HepG2 (cell line): ENCODE measurements at regions not wholly inside any gene's neighbourhood (a gene's known extent, or its start where the extent isn't known, plus 50 kb on each side); places are given as distances from the start of the nearest gene placed in this dataset.

Experiments
- KDM1A ChIP-seq: IDR thresholded peaks from 2 replicates; pipeline ENCODE4 v1.6.1; 2016; ENCODE audit warnings: missing compliant biosample characterization
- NR2F1 ChIP-seq, 2 experiments: fragments of 450-650 bp in 1 of 2; formaldehyde crosslinking in 1 of 2; IDR thresholded peaks; 2 replicates each; pipeline versions ENCODE4 v1.5.0 to v1.6.1; 2016 to 2020; ENCODE audit warnings: mild to moderate bottlenecking in 1 of 2, missing compliant biosample characterization in 1 of 2, missing genetic modification reagents in 1 of 2, moderate library complexity in 1 of 2
- RBAK ChIP-seq: sonication (generic); formaldehyde crosslinking; IDR thresholded peaks from 2 replicates; pipeline ENCODE4 v1.5.1; 2020; ENCODE audit warnings: mild to moderate bottlenecking, missing genetic modification reagents
- ZFP90 ChIP-seq: sonication (generic); formaldehyde crosslinking; IDR thresholded peaks from 2 replicates; pipeline ENCODE4 v1.8.0; 2022; ENCODE audit warnings: missing genetic modification reagents, mild to moderate bottlenecking, inconsistent platforms, borderline replicate concordance
- ZNF382 ChIP-seq: sonication (generic); formaldehyde crosslinking; IDR thresholded peaks from 2 replicates; pipeline ENCODE4 v1.5.0; 2020; ENCODE audit warnings: missing genetic modification reagents, mild to moderate bottlenecking, borderline replicate concordance
- ZNF547 ChIP-seq: sonication (generic); formaldehyde crosslinking; IDR thresholded peaks from 2 replicates; pipeline ENCODE4 v1.5.1; 2020; ENCODE audit warnings: mild to moderate bottlenecking, missing genetic modification reagents
- ZNF572 ChIP-seq: sonication (generic); formaldehyde crosslinking; IDR thresholded peaks from 2 replicates; pipeline ENCODE4 v1.5.1; 2020; ENCODE audit warnings: mild to moderate bottlenecking, missing genetic modification reagents
- ZNF720 ChIP-seq: sonication (generic); formaldehyde crosslinking; IDR thresholded peaks from 2 replicates; pipeline ENCODE4 v1.4.0; 2020; ENCODE audit warnings: missing genetic modification reagents
- ZNF746 ChIP-seq: sonication (generic); formaldehyde crosslinking; IDR thresholded peaks from 2 replicates; pipeline ENCODE4 v1.8.0; 2022; ENCODE audit warnings: mild to moderate bottlenecking, missing genetic modification reagents
- ZSCAN21 ChIP-seq: sonication (generic); formaldehyde crosslinking; IDR thresholded peaks from 2 replicates; pipeline ENCODE4 v1.8.0; 2022; ENCODE audit warnings: mild to moderate bottlenecking, missing genetic modification reagents, moderate library complexity, borderline replicate concordance
- TF ChIP-seq, protein P1 (sequence below): sonication (generic); formaldehyde crosslinking; IDR thresholded peaks from 2 replicates; pipeline ENCODE4 v1.4.0; 2020; ENCODE audit warnings: mild to moderate bottlenecking, missing genetic modification reagents
- TF ChIP-seq, protein P2 (sequence below): sonication (generic); formaldehyde crosslinking; IDR thresholded peaks from 2 replicates; pipeline ENCODE4 v1.4.0; 2020; ENCODE audit warnings: missing genetic modification reagents
- TF ChIP-seq, protein P3 (sequence below): IDR thresholded peaks from 2 replicates; pipeline ENCODE4 v1.6.1; 2012; ENCODE audit warnings: inconsistent platforms
- TF ChIP-seq, protein P4 (sequence below): sonication (generic); formaldehyde crosslinking; IDR thresholded peaks from 2 replicates; pipeline ENCODE4 v1.5.0; 2020; ENCODE audit warnings: mild to moderate bottlenecking, missing genetic modification reagents, moderate library complexity
- TF ChIP-seq, protein P5 (sequence below): sonication (generic); formaldehyde crosslinking; conservative IDR thresholded peaks from 2 replicates; pipeline ENCODE4 v1.4.0; 2020; ENCODE audit warnings: missing genetic modification reagents
- TF ChIP-seq, protein P6 (sequence below), 2 experiments: sonication (generic) in 1 of 2; formaldehyde crosslinking in 1 of 2; IDR thresholded peaks; 2 replicates each; pipeline versions ENCODE4 v1.6.1 to v1.9.0; 2014 to 2022; ENCODE audit warnings: antibody characterized with exemption in 1 of 2, borderline replicate concordance in 1 of 2, inconsistent platforms in 1 of 2, low read depth in 1 of 2, missing genetic modification reagents in 1 of 2

DNA sequence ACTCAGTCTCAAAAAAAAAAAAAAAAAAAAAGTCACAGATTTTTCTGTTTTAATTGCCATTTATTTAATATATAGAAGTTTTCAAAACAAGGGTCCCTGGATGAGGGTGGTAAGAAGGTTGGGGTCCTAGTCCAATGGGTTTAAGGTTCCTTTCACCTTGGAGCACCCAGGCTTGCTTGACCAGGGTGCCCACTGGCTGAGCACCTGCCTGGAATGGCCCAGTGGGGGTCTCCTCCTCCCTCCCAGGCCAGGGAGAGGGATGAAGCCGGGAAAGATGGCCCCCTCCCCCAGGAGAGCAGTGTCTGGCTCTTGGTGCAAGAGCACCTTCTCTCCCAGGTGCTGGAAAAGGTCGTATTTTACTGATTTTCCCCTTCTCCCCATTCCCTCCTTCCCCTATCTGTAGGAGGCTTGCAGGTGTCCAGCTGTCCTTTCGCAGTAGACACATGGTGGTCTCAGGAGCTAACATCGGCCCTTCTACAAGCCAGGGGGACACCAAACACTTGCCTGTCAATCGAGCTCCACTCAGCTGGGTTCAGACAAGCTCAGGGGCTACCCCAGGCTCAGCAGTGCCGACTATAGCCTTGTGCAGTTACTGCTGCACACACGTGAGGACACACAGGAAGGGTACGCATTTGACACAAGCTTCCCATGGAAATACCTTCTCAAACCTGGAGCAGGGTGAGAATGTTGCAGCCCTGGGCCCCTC lies 112.3 kb upstream of the KLF13 start (continued):
- TF ChIP-seq, protein P1, sequence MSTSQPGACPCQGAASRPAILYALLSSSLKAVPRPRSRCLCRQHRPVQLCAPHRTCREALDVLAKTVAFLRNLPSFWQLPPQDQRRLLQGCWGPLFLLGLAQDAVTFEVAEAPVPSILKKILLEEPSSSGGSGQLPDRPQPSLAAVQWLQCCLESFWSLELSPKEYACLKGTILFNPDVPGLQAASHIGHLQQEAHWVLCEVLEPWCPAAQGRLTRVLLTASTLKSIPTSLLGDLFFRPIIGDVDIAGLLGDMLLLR (CRISPR knock-in tag): no peak
- TF ChIP-seq, protein P2, sequence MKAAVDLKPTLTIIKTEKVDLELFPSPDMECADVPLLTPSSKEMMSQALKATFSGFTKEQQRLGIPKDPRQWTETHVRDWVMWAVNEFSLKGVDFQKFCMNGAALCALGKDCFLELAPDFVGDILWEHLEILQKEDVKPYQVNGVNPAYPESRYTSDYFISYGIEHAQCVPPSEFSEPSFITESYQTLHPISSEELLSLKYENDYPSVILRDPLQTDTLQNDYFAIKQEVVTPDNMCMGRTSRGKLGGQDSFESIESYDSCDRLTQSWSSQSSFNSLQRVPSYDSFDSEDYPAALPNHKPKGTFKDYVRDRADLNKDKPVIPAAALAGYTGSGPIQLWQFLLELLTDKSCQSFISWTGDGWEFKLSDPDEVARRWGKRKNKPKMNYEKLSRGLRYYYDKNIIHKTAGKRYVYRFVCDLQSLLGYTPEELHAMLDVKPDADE: no peak
- TF ChIP-seq, protein P3, sequence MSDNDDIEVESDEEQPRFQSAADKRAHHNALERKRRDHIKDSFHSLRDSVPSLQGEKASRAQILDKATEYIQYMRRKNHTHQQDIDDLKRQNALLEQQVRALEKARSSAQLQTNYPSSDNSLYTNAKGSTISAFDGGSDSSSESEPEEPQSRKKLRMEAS: peak; percentile 40; the same call in 1 of the 2 replicates
- TF ChIP-seq KDM1A (CRISPR knock-in tag) (no peak), NR2F1 (CRISPR knock-in tag; IDR thresholded peaks at IDR 0.05) (no peak), ZNF746 (no peak), ZSCAN21 (no peak), ZNF547 (CRISPR knock-in tag) (no peak), ZNF572 (peak; percentile 58; the same call in 1 of the 2 replicates), RBAK (CRISPR knock-in tag) (no peak), ZNF382 (CRISPR knock-in tag) (no peak), ZNF720 (CRISPR knock-in tag) (no peak), ZFP90 (no peak)
- TF ChIP-seq, protein P4, sequence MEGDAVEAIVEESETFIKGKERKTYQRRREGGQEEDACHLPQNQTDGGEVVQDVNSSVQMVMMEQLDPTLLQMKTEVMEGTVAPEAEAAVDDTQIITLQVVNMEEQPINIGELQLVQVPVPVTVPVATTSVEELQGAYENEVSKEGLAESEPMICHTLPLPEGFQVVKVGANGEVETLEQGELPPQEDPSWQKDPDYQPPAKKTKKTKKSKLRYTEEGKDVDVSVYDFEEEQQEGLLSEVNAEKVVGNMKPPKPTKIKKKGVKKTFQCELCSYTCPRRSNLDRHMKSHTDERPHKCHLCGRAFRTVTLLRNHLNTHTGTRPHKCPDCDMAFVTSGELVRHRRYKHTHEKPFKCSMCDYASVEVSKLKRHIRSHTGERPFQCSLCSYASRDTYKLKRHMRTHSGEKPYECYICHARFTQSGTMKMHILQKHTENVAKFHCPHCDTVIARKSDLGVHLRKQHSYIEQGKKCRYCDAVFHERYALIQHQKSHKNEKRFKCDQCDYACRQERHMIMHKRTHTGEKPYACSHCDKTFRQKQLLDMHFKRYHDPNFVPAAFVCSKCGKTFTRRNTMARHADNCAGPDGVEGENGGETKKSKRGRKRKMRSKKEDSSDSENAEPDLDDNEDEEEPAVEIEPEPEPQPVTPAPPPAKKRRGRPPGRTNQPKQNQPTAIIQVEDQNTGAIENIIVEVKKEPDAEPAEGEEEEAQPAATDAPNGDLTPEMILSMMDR: peak; percentile 61
- TF ChIP-seq, protein P5, sequence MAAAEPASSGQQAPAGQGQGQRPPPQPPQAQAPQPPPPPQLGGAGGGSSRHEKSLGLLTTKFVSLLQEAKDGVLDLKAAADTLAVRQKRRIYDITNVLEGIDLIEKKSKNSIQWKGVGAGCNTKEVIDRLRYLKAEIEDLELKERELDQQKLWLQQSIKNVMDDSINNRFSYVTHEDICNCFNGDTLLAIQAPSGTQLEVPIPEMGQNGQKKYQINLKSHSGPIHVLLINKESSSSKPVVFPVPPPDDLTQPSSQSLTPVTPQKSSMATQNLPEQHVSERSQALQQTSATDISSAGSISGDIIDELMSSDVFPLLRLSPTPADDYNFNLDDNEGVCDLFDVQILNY: no peak
- TF ChIP-seq, protein P6, sequence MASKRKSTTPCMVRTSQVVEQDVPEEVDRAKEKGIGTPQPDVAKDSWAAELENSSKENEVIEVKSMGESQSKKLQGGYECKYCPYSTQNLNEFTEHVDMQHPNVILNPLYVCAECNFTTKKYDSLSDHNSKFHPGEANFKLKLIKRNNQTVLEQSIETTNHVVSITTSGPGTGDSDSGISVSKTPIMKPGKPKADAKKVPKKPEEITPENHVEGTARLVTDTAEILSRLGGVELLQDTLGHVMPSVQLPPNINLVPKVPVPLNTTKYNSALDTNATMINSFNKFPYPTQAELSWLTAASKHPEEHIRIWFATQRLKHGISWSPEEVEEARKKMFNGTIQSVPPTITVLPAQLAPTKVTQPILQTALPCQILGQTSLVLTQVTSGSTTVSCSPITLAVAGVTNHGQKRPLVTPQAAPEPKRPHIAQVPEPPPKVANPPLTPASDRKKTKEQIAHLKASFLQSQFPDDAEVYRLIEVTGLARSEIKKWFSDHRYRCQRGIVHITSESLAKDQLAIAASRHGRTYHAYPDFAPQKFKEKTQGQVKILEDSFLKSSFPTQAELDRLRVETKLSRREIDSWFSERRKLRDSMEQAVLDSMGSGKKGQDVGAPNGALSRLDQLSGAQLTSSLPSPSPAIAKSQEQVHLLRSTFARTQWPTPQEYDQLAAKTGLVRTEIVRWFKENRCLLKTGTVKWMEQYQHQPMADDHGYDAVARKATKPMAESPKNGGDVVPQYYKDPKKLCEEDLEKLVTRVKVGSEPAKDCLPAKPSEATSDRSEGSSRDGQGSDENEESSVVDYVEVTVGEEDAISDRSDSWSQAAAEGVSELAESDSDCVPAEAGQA (IDR thresholded peaks at IDR 0.05; ENCODE audit: low read depth): no peak
- TF ChIP-seq, protein P6 (CRISPR knock-in tag; IDR thresholded peaks at IDR 0.05; ENCODE audit: borderline replicate concordance): no peak
- TF ChIP-seq, all 625 proteins: peak for 7
